Right lobe of liver (tissue), 4 donors: ENCODE measurements at regions not wholly inside any gene's neighbourhood (a gene's known extent, or its start where the extent isn't known, plus 50 kb on each side); places are given as distances from the start of the nearest gene placed in this dataset.

Source experiments
- CTCF ChIP-seq, 4 donors: fragments of 200-600 bp in 3 of 4; fragments of 450-650 bp in 1 of 4; IDR thresholded peaks; one replicate each; pipeline versions ENCODE4 v1.5.1 to v1.8.0; 2016 to 2022; ENCODE audit warnings: antibody characterized with exemption in 4 of 4, mild to moderate bottlenecking in 2 of 4
- POLR2A ChIP-seq: fragments of 450-650 bp; IDR thresholded peaks from one replicate; pipeline ENCODE4 v1.6.1; 2017; ENCODE audit warnings: antibody characterized with exemption, mild to moderate bottlenecking
- donor health status: DM: no; HTN: no; CAD: no.
- donor health status: DM: no; HTN: no; CAD: no.
- donor health status: DM: no; HTN: yes; CAD: no.

- no peak for TF ChIP-seq CTCF (IDR thresholded peaks at IDR 0.05)
- no peak for TF ChIP-seq POLR2A
Measured at GRCh38 chr20:11091511-11091910, 417.7 kb upstream of the JAG1 start.
